GM12873 (cell line): ENCODE measurements at regions not wholly inside any gene's neighbourhood (a gene's known extent, or its start where the extent isn't known, plus 50 kb on each side); places are given as distances from the start of the nearest gene placed in this dataset.

Source experiments
- CTCF ChIP-seq: IDR thresholded peaks from 2 replicates; pipeline ENCODE4 v1.5.1; 2012; ENCODE audit warnings: low read depth, mild to moderate bottlenecking, moderate library complexity, low read length, control low read depth; ENCODE audit not compliant: insufficient read depth; ENCODE audit errors: missing control alignments

GRCh38 chr14:84401631-84402030, 1128.3 kb upstream of the FLRT2 start:
- TF ChIP-seq CTCF, result no peak

- no peak for TF ChIP-seq CTCF
Observed at GRCh38 chr14:84403585-84403984, 1126.4 kb upstream of the FLRT2 start.

GRCh38 chr14:84404246-84404645, 1125.7 kb upstream of the FLRT2 start:
- TF ChIP-seq CTCF, result no peak

GRCh38 chr14:84409435-84409834, 1120.5 kb upstream of the FLRT2 start:
- TF ChIP-seq CTCF, result no peak

- no peak for TF ChIP-seq CTCF
Observed at GRCh38 chr14:84410344-84410743, 1119.6 kb upstream of the FLRT2 start.

GRCh38 chr14:84420221-84420620, 1109.7 kb upstream of the FLRT2 start:
- no peak for TF ChIP-seq CTCF

- no peak for TF ChIP-seq CTCF
Observed at GRCh38 chr14:84421621-84422020, 1108.3 kb upstream of the FLRT2 start.
